GM10266 (cell line): ENCODE measurements at regions not wholly inside any gene's neighbourhood (a gene's known extent, or its start where the extent isn't known, plus 50 kb on each side); places are given as distances from the start of the nearest gene placed in this dataset.

Experiments
- DNase-seq: peaks from one replicate; pipeline ENCODE4 v3.0.0; 2012; ENCODE audit errors: extremely low spot score
- TF ChIP-seq, protein P1 (sequence below): IDR thresholded peaks from 2 replicates; pipeline ENCODE4 v1.5.1; 2012; ENCODE audit warnings: mild to moderate bottlenecking, low read depth; ENCODE audit not compliant: control insufficient read depth, insufficient read depth; ENCODE audit errors: missing control alignments

DNA sequence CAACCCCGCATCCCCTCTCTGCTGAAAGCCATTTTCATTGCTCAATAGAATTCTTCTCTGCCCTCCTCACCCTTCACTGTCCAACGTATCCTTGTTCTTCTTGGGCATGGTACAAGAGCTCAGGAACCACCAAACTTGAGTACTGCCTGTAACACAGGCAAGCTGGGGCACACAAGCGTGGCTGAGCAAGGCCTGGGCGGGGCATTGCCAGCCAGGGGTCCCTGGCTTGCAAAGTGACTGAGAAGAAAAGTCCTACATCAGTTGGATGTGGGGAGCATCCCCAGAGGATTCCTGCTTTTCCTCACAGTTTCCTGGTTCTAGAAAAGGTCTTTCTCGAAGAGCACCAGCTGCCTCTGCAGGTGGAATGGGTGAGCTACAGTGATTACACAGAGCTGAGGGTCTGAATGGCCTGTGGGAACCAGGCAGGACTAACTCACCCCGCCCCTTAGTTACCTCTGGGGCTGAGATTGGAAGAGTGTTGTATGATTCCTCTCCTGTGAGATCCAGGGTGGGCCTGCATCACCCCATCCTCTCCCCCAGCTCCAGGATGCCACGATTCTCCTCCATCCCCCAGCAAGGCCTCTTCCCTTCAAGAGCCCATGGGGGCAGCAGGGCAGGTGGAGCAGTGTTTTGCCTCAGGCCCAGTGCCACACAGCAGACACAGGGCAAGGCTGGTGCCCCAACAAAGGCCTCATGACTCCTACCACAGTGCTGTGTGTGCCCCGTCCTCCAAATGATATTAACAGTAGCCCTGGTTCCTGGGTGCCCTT lies 121.9 kb downstream of the MATN1 start:
- TF ChIP-seq, protein P1, sequence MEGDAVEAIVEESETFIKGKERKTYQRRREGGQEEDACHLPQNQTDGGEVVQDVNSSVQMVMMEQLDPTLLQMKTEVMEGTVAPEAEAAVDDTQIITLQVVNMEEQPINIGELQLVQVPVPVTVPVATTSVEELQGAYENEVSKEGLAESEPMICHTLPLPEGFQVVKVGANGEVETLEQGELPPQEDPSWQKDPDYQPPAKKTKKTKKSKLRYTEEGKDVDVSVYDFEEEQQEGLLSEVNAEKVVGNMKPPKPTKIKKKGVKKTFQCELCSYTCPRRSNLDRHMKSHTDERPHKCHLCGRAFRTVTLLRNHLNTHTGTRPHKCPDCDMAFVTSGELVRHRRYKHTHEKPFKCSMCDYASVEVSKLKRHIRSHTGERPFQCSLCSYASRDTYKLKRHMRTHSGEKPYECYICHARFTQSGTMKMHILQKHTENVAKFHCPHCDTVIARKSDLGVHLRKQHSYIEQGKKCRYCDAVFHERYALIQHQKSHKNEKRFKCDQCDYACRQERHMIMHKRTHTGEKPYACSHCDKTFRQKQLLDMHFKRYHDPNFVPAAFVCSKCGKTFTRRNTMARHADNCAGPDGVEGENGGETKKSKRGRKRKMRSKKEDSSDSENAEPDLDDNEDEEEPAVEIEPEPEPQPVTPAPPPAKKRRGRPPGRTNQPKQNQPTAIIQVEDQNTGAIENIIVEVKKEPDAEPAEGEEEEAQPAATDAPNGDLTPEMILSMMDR: no peak
- DNase-seq: no peak

DNA sequence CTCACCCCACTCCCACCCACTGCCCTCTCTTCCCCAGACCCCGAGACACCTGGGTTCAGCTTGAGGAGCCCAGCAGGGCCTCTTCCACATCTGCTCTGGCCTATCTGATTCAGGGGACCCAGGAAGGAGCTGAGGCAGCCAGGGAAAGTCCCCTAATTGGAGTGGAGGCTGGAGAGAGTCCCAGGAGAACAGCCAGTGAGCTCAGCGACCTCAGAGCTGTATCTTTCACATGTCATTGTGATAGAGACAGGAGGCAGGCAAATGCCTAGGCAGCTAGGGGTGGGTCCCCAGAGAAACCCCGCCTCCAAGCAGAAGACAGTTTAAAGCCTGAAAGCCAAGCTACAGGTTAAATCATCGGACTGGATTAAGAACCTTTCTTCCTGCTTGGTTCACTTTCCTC lies 122.7 kb downstream of the MATN1 start:
- DNase-seq: no peak

DNA sequence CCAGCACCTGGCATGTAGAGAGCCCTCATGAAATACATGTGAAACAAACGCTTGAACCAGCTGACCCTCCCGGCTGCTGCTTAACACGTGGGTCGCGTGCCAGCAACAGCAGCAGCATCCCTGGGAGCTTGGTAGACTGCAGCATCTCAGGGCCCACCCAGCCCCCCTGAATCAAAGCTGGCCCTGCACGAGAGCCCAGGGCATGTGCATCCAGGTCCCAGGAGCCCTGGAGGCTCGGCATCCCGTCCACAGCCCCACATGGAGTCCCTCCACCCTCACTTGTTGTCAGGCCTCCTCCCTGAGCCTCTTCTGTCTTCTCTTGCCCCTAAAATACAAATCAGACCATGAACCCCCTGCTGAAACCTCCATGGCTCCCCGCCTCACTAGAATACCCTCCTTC lies 123.1 kb downstream of the MATN1 start:
- TF ChIP-seq, protein P1: no peak
- DNase-seq: no peak

More for the DNA sequence above, 122.7 kb downstream of the MATN1 start:
- TF ChIP-seq, protein P1: no peak

DNA sequence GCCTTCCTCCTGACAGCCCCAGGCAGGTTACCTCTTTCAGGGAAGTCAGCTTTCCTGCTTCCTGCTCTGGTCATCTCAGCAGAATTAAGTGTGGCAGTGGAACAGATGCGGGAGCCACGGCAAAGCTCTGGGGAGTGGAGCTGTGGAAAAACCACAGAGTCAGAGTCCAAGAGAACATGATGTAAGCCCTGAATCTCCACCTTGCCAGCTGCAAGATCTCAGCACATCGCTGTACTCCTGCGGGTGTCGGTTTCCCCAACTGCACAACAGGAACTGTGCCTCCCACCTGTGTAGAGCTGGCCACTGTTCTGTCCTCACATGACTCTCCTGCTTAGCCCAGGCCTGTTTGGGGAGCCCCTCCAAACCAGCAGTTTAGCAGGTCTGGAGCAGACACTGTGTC lies 123.7 kb downstream of the MATN1 start:
- no peak for DNase-seq
- TF ChIP-seq, protein P1: no peak

DNA sequence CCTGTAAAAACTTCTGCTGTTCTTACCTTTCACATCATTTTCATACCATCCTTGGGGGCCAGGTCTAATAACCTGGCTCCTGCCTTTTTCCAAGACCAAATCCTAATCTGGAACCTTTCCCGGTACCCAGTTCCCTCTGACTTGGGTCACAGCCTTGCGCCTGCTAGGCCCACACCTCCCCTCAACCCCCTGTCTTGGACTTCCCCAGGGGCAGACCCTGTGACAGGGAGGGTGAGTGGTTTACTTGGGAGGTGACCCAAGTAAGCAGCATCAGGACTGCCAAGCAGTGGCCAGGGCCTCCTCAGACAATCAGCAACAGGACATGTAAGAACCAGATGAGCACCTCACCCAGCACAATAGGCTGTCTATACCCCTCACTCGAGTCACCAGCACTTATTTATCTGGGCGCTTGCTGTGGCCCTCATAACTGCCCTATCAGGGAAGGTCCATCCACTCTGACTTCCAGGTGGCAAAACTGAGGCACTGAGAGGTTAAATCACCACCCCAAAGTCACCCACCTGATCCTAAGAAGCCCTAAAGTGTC lies 124.7 kb downstream of the MATN1 start:
- TF ChIP-seq, protein P1: no peak
- no peak for DNase-seq

DNA sequence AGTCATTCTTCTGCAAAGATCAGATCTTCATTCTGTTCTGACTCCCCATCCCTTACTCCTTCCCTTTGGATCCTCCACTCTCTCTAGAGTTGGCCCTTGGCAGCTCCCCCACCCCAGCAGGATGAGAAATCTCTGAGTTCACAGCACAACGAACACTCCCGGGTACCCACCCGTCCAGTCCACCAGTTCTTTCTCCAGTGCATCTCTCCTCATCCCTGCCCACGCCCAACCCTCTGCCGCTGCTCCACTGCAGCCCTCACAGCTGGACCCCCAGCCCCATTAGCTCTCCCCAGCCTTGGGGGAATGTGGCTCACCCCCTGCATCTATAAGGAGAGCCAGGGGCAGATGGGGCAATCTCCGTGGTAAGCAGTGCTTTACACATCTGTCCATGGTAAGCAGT lies 125.7 kb downstream of the MATN1 start:
- no peak for DNase-seq
- TF ChIP-seq, protein P1: no peak

DNA sequence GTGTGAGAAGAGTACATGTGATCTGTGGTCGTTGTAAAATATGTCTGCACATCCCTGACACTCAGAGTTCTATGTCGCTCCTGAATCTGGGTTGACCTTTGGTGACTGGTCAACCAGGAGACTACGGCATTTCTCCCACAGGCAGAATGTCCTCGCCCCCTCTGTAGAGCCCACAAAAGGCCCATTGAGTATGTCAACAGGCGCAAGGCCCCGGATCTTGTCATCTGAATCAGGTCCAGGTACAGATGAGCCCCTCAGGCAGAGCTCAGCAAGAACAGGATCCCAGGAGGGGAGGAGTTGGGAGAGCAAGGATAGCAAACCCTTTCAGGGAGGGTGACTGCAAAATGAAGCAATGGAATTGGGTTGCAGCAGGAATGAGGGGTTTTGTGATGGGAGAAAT lies 126.5 kb downstream of the MATN1 start:
- TF ChIP-seq, protein P1: no peak
- no peak for DNase-seq
